ENCODE measurements at regions not wholly inside any gene's neighbourhood (a gene's known extent, or its start where the extent isn't known, plus 50 kb on each side); places are given as distances from the start of the nearest gene placed in this dataset.

DNA sequence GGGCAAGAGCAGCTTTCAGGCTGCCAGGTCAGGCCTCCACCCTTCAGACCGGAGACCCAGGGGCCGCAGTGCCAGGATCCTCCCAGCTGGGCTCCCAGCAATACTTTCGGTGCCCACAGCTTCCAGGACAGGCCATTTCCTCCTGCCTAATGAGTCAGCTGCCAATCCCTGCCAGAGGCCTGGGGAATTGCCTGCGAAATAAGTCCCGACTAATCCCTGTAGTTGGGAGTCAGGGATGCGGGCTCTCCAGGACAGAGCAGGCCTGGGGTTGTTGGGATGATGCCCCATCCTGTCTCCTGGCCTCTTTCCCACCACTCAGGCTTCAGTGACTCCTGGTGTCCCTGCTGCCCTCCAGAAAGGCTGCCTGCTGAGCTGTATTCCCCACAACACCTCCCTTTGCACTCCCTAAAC lies 143.5 kb upstream of the UNC5B start:
- TF ChIP-seq, protein P1, sequence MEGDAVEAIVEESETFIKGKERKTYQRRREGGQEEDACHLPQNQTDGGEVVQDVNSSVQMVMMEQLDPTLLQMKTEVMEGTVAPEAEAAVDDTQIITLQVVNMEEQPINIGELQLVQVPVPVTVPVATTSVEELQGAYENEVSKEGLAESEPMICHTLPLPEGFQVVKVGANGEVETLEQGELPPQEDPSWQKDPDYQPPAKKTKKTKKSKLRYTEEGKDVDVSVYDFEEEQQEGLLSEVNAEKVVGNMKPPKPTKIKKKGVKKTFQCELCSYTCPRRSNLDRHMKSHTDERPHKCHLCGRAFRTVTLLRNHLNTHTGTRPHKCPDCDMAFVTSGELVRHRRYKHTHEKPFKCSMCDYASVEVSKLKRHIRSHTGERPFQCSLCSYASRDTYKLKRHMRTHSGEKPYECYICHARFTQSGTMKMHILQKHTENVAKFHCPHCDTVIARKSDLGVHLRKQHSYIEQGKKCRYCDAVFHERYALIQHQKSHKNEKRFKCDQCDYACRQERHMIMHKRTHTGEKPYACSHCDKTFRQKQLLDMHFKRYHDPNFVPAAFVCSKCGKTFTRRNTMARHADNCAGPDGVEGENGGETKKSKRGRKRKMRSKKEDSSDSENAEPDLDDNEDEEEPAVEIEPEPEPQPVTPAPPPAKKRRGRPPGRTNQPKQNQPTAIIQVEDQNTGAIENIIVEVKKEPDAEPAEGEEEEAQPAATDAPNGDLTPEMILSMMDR (IDR thresholded peaks at IDR 0.05), result no peak
- no peak for TF ChIP-seq POLR2A (IDR thresholded peaks at IDR 0.05)

Measured in ovary (tissue), 3 donors.